Ovary (tissue), 3 donors: ENCODE measurements at regions not wholly inside any gene's neighbourhood (a gene's known extent, or its start where the extent isn't known, plus 50 kb on each side); places are given as distances from the start of the nearest gene placed in this dataset.

Experiments used
- EP300 ChIP-seq: sonication (generic); formaldehyde crosslinking; IDR thresholded peaks from one replicate; pipeline ENCODE4 v1.6.1; 2017; ENCODE audit warnings: antibody characterized with exemption
- POLR2A ChIP-seq: fragments of 450-650 bp; IDR thresholded peaks from one replicate; pipeline ENCODE4 v1.6.1; 2017; ENCODE audit warnings: antibody characterized with exemption, mild to moderate bottlenecking, moderate library complexity
- TF ChIP-seq, protein P1 (sequence below), 3 donors: fragments of 450-650 bp in 2 of 3; fragments of 200-600 bp in 1 of 3; IDR thresholded peaks; one replicate each; pipeline versions ENCODE4 v1.5.1 to v1.8.0; 2016 to 2022; ENCODE audit warnings: antibody characterized with exemption in 3 of 3, mild to moderate bottlenecking in 1 of 3
- donor health status: DM: no; HTN: no; CAD: no.

DNA sequence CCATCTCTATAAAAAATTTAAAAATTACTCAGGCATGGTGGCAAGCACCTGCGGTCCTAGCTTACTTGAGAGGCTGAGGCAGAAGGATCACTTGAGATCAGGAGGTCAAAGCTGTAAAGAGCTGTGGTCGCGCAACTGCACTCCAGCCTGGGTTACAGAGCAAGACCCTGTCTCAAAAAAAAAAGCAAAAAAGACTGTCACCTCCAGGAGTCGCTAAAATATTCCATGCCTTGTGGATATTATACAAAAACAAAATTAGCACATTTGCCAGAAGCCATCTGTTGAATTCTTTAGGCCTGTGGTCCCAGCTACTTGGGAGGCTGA, 87.0 kb upstream of the SDK1 start:
- TF ChIP-seq EP300 (no peak), POLR2A (no peak)
- TF ChIP-seq, protein P1, sequence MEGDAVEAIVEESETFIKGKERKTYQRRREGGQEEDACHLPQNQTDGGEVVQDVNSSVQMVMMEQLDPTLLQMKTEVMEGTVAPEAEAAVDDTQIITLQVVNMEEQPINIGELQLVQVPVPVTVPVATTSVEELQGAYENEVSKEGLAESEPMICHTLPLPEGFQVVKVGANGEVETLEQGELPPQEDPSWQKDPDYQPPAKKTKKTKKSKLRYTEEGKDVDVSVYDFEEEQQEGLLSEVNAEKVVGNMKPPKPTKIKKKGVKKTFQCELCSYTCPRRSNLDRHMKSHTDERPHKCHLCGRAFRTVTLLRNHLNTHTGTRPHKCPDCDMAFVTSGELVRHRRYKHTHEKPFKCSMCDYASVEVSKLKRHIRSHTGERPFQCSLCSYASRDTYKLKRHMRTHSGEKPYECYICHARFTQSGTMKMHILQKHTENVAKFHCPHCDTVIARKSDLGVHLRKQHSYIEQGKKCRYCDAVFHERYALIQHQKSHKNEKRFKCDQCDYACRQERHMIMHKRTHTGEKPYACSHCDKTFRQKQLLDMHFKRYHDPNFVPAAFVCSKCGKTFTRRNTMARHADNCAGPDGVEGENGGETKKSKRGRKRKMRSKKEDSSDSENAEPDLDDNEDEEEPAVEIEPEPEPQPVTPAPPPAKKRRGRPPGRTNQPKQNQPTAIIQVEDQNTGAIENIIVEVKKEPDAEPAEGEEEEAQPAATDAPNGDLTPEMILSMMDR (IDR thresholded peaks at IDR 0.05): no peak
